Right renal cortex interstitium (tissue), 3 donors: ENCODE measurements at regions not wholly inside any gene's neighbourhood (a gene's known extent, or its start where the extent isn't known, plus 50 kb on each side); places are given as distances from the start of the nearest gene placed in this dataset.

ENCODE experiments used
- DNase-seq, 3 donors: peaks; one replicate each; pipeline ENCODE4 v3.0.0-alpha.2; 2013; ENCODE audit warnings: low read depth in 3 of 3, low spot score in 2 of 3

DNA sequence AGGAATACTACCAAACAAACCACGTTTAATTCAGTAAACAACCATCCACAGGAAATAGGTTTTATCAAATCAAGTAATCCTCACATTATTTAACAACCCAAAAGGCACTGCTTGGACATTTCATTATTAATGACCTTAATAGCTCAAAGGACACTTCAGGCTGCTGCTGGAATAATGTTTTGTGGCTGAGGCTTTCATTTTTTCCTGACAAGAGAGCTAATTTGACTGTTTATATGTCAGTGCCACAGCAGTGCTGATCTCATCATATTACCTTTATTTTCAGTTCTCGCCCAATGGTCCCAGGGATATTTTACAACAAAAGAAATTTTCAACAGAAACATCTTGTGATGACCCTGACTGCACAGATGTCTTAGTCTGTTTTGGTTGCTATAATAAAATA lies 589.8 kb upstream of the GRAMD2B start:
- DNase-seq: no peak

DNA sequence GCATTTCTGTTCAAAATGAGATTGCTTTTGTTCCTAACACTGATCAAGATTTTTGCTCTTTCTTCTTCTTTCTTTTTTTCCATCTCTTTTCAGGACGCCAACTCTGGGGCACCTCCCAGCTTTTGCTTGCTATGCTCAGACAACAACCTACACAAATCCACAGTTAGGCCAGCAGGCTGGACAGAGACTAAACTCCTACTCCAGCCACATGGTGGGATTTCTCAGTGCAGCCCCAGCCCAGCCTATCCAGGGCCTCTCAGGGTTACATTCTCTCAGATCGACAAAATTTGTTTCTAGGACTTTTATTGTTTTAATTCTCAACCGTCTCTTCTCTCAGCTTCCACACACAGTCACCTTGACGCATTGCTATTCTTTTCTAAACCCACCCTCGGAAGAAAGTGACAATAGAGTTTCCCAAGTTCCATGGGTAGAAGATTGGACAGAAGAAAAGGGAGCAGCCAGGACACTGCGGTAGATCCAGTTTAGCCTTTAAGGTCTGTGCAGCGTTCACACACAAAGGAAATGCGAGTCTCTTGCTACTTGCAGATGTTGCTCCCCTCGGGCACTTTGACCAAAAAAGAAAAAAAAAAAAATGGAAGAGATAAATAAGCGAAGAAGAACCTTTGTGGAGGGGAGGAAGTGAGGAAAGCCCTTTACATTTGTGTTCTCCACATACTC lies 588.6 kb upstream of the GRAMD2B start:
- no peak for DNase-seq

DNA sequence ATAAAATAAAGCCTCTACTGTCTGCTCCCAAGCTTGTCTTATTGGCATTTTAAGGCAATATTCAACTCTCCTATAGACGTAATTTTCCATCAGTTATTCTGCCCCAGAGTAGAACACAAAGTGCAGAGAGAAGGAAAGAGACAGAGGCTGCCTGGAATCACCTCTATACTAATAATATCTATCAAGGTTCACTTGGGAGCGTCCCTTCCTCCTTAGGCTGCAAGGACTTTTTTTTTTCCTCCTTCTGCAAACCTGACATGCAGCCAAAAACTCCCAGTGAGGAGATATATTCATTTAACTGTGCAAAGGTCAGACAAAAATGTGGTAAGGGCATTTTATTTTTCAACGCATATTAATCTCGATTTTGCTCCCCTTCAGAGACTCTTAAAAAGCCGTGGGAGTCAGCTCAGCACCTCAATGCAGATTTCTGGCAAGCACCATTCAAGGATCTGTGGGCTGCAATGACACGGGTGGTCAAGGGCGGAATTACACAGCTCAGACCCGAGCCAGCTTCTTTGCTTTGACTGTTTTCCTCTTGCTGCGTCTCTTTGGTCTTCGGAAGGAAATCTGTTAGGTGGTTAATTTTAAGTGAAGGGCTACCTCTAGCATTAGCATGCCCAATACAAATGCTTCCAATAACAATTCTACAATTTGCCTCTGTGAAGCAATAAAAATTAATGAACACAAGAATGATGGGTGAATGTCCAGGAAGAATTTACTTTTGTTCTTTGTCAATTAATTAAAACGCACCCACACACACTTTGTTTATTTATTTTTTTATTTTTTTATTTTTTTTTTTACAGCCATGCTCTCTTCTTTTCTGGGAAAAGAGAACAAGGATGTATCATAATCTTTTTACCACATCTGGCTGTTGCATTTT lies 587.7 kb upstream of the GRAMD2B start:
- DNase-seq: peak; percentile 48 to 52 (median 49)

DNA sequence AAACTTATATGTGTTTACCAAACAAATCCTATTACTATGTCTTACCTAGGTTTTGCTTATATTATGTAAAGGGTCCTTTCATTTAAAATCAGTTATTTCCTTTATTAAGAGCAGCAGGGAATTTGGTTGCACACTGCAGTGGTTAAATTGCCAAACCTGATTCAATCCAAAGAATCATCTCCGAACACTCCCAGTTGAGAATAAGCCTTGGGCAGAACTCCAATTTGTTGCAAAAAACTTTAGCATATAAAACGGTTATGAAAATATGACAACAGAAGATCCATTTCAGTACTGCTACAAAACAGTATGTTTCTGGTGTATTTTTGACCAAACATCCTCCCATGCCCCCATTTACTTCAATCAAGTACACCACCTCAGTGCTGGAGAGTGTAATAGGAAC lies 587.0 kb upstream of the GRAMD2B start:
- no peak for DNase-seq

DNA sequence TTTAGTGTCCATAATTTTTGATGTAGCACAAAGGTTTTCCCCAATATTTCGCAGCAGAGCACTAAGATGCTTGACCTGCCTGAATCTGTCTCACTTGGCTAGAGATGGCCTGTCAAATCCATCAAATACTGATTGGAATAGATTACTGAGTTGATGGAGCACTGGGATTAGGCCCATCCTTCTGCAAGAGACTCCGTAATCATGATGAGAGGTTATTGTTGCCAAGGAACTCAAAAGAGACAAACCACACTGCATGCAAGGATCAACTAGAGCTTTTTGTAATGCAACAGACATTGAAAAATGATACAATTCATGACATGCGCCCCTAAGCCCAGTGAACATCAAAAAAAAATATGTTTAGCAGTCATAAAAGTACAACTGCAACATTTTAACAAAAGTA lies 585.3 kb upstream of the GRAMD2B start:
- no peak for DNase-seq

DNA sequence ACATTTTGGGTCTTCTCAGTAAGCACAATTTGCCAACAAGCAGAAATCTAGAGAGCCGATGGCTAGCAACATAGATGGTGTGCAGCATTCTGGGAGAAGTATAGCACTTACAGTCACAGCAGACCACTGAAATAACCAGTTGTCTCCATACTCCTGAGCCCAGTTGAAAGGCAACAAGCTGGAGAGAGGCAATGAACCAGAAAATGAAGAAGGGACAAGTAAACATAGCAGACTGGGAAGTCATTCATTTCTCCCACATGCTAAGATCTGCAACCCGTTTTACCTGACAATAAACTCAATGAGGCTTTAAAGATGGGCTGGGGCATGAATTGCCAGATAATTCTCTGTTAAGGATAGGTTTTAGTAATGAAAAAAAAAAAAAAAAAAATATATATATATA lies 575.6 kb upstream of the GRAMD2B start:
- DNase-seq: no peak

DNA sequence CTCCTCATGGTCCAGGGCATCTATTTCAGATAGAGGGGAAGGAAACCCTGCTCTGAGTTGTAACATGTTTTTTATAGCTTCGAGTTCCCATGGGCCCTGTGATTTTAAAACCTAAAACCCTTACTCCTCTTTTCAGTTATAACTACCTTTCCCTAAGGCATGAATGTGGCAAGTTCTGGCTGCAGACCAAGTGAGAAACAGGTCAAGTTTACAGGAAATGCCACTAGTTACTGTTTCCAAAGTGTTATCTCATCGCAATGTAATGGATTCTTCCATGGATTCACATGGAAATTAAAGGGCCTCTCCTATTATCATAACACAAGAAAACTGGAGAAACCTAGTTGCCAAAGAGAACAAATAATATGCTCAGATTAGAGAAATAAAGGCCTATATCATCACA lies 574.5 kb upstream of the GRAMD2B start:
- DNase-seq: no peak

DNA sequence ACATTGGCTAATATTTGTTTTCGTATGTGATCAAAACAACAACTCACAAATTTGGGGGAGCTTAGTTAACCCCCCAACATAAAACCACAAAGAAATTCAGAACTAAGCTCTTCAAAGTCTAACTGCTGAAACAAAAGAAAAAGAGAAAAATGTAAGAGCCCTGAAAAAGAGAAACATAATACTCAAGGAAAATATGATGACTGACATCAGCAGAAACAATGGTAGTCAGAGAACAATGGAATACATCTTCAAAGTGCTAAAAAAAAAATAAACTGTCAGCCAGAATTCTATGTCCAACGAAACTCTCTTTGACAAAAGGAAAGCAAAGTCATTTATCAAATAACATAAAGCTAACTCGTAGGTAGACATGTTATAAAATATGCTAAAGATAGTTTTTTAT lies 566.3 kb upstream of the GRAMD2B start:
- DNase-seq: no peak

DNA sequence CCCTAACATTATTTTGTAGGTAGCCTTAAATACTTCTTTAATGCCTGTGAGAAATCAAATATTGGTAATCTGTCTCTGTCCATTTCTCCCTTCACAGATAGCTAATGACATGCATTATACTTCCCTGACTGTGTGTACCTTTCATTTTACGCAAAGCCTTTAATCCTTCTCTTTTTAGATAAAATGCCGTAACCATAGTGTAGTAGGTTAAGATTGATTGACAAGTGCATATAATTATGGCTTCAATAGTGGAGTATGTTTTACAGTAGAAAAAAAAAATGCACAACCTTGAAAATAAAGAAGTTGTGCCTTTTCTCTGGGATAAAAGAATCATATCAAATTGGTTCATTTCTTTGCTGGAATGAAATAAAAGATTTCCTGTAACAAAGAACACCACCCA lies 559.6 kb upstream of the GRAMD2B start:
- DNase-seq: no peak

DNA sequence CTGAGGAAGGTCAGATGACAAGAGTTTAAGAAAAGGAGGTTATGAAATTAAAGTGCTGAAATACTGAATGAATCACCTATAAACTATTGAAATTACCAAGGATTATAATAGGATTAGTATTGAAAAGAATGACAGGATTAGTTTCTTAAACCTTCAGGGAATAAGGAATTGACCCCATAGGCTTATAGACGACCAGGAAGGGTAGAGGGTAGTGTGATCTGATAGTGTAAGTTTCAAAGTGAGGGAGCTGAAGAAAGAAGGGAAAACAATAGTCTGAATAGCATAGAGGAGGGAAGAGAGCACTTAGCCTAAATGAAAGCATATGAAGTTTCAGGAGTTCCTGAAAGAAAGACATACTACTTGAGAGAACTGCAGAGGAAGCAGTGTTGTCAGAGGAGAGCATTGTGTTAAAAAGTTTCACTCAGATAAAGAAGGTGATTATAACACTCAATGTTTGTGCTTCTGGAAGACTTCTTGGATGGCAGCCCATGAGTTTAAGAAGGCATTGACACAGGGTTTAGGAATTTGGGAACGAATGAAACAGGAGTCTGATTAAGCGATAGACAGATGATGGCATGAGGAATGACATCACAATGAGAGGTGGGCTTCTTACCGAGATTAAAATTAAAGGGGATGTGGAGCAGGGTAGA lies 557.9 kb upstream of the GRAMD2B start:
- DNase-seq: no peak

DNA sequence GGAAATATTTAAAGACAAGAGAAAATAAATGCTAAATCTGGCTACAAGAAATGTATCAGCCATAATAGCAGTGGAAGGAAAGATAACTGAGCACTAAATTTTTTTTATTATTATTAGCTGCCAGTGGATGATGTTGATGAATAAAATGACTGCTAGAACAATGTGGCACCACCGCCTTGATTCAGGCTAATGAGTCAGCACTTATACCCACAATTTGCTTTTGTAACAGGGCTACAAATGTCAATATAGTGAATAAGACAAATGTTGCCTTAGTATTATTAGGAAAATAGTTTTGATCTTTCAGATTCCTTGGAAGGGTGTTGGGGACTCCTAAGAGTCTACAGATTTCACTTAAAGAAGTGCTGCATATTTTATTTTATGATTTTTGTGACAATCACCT lies 555.2 kb upstream of the GRAMD2B start:
- no peak for DNase-seq

DNA sequence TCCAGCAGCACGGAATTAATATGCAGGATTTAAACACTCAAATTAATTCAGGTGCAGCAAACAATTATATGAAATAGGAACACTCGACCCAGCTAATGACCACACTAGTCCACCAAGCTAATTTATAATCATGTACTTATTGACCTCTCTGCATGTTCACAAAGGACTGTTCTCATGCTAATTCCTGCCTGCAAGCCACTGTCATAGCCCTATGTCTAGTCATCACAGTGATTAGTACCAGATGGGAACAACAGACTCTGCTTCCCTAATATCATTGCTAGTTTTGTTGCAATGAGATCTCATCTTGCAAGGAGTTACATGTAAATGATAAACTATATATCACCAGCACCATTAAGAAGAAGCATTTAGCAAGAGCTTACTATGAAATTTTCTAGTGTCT lies 553.0 kb upstream of the GRAMD2B start:
- DNase-seq: no peak

DNA sequence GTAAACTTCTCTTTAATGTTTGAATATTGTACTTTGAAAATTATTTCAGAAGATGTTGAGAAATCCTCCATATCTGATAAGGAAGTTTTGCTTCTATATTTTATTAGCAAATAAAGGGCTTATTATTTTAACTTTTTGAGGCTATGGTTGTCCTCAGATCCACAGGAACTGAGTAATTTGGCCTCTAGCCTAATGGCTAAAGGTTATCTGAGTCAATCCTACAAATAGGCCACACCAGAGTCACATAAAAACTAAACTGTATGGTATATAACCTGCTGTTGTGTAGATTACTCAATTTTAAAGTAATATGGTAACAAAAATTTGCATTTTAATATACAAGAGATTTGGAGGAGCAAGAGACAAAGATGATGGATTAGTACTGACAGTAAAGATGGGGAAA lies 549.2 kb upstream of the GRAMD2B start:
- no peak for DNase-seq

DNA sequence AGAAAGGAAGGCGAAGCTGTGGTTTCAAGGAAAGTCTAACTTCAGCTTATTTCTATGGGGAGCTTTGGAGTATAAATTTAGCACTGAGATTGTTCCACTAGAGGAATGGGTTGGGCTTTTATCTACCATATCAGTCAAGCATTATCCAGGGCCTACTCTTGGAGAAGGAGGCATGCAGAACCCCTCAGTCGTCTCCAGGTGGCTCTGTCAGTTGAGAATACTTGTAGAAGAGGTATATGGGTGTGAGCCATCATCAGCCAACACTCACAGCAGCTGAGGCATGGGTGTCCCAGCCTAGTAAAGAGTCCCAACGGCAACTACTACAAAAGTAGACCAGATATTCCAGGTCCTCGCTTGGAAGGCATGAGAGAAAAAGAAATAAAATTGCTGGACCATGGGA lies 548.5 kb upstream of the GRAMD2B start:
- no peak for DNase-seq

DNA sequence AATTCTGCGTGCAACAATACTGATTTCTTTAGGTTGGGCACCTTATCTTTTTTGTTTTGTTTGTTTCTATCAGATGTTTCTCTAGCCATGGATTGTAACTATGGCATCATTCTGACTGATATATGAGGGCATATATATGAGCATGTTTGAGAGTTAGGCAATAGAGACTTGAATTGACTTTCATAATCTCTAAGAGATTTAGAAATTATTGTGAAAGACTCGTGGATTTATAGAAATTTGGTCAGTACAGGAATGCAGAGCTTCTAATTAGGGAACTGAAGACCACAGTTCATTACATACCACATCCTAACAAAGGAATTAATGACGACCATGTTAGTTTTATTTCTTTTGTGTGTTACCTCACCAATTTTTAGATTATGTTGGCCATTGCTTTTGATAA lies 546.0 kb upstream of the GRAMD2B start:
- DNase-seq: no peak

DNA sequence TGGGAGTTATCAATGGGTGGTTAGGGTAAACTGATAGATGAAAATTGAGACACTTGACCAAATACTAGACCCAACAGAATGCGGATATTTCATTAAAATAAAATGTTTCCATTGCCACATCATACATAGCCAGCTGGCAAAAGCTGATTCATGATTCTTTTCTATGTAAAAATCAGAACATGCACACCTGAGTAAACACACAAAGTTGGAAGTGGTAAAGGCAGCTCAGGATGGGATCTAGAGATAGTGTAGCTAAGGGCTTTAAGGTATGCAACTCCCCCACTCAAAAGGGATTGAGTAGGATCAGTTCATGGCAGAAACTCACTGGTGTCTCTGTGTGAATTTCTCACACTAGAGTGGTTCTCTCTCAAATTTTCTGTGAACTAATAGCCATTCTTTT lies 541.1 kb upstream of the GRAMD2B start:
- no peak for DNase-seq

DNA sequence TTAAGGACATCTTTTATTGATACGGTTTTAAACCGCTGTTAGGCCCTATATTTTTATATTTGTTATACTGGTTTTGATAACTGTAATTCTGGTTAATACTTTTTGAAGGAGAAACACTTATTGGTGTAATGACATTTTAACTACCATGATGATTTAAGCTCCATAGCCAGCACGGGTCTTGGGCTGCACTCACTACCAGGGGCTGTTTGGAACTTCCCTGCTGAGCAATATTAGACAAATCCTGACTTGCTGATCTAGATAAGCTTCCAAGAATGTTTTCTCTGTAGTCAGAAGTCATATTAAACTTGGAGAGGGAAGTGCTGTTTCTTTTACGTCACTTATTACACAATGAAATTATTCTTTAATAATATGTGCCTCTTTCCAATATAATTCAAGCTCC lies 540.0 kb upstream of the GRAMD2B start:
- no peak for DNase-seq

DNA sequence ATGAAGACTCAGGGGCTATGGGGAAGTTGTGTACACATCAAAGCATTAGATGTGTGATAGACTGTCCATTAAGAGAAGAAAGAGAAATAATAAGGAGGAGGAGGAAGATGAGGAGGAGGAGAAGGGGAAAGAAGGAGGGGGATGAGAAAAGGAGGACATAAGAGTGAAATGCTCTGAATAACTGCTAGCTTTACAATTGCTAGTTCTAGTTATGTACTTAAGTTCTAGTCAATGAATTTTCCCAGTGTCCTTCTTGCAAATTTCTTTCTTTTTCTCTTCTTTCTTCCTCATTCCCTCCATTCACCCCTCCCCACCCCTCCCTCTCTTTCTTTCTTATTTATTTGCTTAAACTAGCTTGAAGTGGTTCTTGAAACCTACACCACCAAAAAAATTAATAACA lies 534.9 kb upstream of the GRAMD2B start:
- no peak for DNase-seq

DNA sequence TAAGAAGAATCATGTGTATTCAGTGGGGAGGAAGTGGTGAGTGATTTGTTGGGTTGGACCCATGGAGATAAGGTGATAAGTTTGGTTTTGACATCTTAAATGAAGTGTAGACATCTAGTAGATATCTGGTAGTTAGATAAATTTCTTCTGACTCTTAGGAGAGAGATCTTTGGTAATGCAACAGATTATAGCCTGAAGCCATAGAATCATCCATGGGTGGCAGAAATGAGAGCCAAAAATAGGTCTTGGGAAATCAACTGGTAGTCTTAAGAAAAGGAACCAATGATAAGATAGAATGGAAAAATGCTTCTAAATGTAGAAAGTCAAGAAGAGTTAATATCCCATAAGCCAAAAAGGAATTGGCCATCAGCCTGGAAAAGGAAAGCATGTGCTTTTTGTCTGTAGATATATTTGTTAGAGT lies 532.7 kb upstream of the GRAMD2B start:
- DNase-seq: no peak

DNA sequence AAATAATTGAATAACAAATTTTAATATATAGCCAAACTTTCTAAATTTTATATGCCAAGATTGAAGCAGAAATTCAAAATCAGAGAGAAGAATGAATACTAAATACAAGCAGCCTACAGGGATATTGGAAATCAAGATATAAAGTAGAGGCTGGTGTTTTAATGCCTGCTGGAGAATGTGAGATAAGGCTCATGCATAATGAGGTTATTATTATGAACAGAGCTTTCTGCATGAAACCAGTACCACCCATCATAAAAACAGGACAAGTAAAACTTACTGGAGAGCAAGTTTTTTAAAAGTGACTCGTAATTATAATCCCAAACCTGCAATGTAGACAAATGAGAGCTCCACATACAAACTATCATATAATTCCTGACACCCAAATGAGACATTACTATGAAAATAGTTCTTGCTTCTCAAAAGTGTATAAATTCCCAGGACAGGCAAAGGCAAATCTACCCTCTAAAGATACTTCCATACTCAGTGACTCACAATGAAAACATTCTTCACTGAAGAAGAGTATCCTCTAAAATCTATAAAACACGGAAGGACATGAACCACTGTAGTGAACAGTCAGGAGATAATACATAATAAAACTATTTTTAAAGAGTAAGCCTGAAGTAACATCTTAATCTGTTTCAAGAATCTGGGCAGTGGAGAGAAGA lies 532.0 kb upstream of the GRAMD2B start:
- DNase-seq: no peak

DNA sequence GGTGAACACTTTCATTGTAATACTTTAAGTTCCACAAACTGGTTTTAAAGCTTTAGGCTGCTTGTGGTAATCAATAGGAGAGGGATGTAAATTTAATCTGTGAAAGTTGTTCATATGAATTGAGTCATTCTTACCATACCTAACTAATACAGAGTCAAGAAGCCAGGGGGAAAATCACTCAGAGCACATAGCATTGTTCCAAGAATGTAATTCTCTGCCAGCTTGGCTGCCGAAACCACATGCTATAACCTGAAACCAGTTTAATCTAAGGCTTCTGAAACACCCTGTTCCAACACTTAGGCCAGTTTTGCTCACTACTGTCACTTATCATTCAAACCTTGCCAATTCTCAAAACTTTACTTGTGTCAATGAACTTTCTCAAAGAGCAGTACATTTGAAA lies 528.8 kb upstream of the GRAMD2B start:
- DNase-seq: no peak
